ENCODE measurements at regions not wholly inside any gene's neighbourhood (a gene's known extent, or its start where the extent isn't known, plus 50 kb on each side); places are given as distances from the start of the nearest gene placed in this dataset.

- TF ChIP-seq CTCF (IDR thresholded peaks at IDR 0.05) (no peak), EP300 (IDR thresholded peaks at IDR 0.05) (no peak), POLR2A (IDR thresholded peaks at IDR 0.05) (no peak), POLR2AphosphoS5 (IDR thresholded peaks at IDR 0.05) (no peak)
Observed at GRCh38 chr3:54004335-54004734, 112.7 kb upstream of the SELENOK start.
